Mesothelial cell of epicardium (in vitro differentiated cells): ENCODE measurements at regions not wholly inside any gene's neighbourhood (a gene's known extent, or its start where the extent isn't known, plus 50 kb on each side); places are given as distances from the start of the nearest gene placed in this dataset.

Source experiments
- DNase-seq, 2 experiments: peaks; one replicate each; pipeline ENCODE4 v3.0.0; 2021; ENCODE audit warnings: low spot score in 2 of 2; ENCODE audit not compliant: unreplicated experiment in 2 of 2
- H3K27ac Mint-ChIP-seq: 2 replicates; pipeline ENCODE4 v1.8.0; 2021; ENCODE audit warnings: mixed read lengths
- H3K27me3 Mint-ChIP-seq: 2 replicates; pipeline ENCODE4 v1.8.0; 2021; ENCODE audit warnings: low read depth, mixed read lengths
- H3K36me3 Mint-ChIP-seq: 2 replicates; pipeline ENCODE4 v1.8.0; 2021; ENCODE audit warnings: mixed read lengths
- H3K4me1 Mint-ChIP-seq: 2 replicates; pipeline ENCODE4 v1.8.0; 2021; ENCODE audit warnings: mixed read lengths
- H3K4me3 Mint-ChIP-seq: 2 replicates; pipeline ENCODE4 v1.8.0; 2021; ENCODE audit warnings: mild to moderate bottlenecking, moderate library complexity, mixed read lengths
- H3K9me3 Mint-ChIP-seq: 2 replicates; pipeline ENCODE4 v1.8.0; 2021; ENCODE audit warnings: mixed read lengths
- CTCF ChIP-seq: fragments of 200-600 bp; sonication (generic); IDR thresholded peaks from one replicate; pipeline ENCODE4 v1.5.0; 2021; ENCODE audit warnings: antibody characterized with exemption; ENCODE audit not compliant: unreplicated experiment

- H3K36me3 Mint-ChIP-seq = no peaks in the 10 kb centered on the region
- no peak for DNase-seq
- no peak overlapping the region for H3K27ac Mint-ChIP-seq
- peaks cover 12% of the 10 kb centered on the region for H3K4me1 Mint-ChIP-seq
- H3K4me3 Mint-ChIP-seq = no peak overlapping the region
- H3K9me3 Mint-ChIP-seq = no peaks in the 10 kb centered on the region
- TF ChIP-seq CTCF = no peak
- no peaks in the 10 kb centered on the region for H3K27me3 Mint-ChIP-seq
Measured at GRCh38 chr7:46214526-46214925, 293.5 kb upstream of the IGFBP3 start.

GRCh38 chr7:46213154-46213537, 292.1 kb upstream of the IGFBP3 start:
- no peaks in the 10 kb centered on the region for H3K27me3 Mint-ChIP-seq
- no peak for TF ChIP-seq CTCF
- H3K36me3 Mint-ChIP-seq = no peaks in the 10 kb centered on the region
- no peak for DNase-seq
- H3K4me1 Mint-ChIP-seq = peaks cover 10% of the 10 kb centered on the region
- no peaks in the 10 kb centered on the region for H3K9me3 Mint-ChIP-seq
- no peak overlapping the region for H3K4me3 Mint-ChIP-seq
- H3K27ac Mint-ChIP-seq = no peak overlapping the region

GRCh38 chr7:46212425-46213153, 291.5 kb upstream of the IGFBP3 start:
- no peak overlapping the region for H3K4me3 Mint-ChIP-seq
- no peak for DNase-seq
- no peaks in the 10 kb centered on the region for H3K27me3 Mint-ChIP-seq
- TF ChIP-seq CTCF = no peak
- no peaks in the 10 kb centered on the region for H3K36me3 Mint-ChIP-seq
- no peaks in the 10 kb centered on the region for H3K9me3 Mint-ChIP-seq
- H3K27ac Mint-ChIP-seq = no peak overlapping the region
- H3K4me1 Mint-ChIP-seq = peaks cover 10% of the 10 kb centered on the region

- TF ChIP-seq CTCF = no peak
- H3K36me3 Mint-ChIP-seq = no peaks in the 10 kb centered on the region
- H3K4me3 Mint-ChIP-seq = no peak overlapping the region
- H3K4me1 Mint-ChIP-seq = peaks cover 17% of the 10 kb centered on the region
- H3K27ac Mint-ChIP-seq = no peak overlapping the region
- no peaks in the 10 kb centered on the region for H3K27me3 Mint-ChIP-seq
- no peak for DNase-seq
- H3K9me3 Mint-ChIP-seq = no peaks in the 10 kb centered on the region
Measured at GRCh38 chr7:46210467-46210866, 289.4 kb upstream of the IGFBP3 start.

GRCh38 chr7:46209611-46210388, 288.7 kb upstream of the IGFBP3 start:
- no peak for TF ChIP-seq CTCF
- H3K27ac Mint-ChIP-seq = no peak overlapping the region

More at GRCh38 chr7:46209611-46210388, 288.7 kb upstream of the IGFBP3 start:
- Mint-ChIP-seq H3K36me3 (no peaks in the 10 kb centered on the region), H3K4me3 (no peak overlapping the region), H3K27me3 (no peaks in the 10 kb centered on the region), H3K4me1 (peaks cover 20% of the 10 kb centered on the region), H3K9me3 (no peaks in the 10 kb centered on the region)
- no peak for DNase-seq
